Astrocyte of the spinal cord (primary cell): ENCODE measurements at regions not wholly inside any gene's neighbourhood (a gene's known extent, or its start where the extent isn't known, plus 50 kb on each side); places are given as distances from the start of the nearest gene placed in this dataset.

ENCODE experiments used
- DNase-seq: peaks from one replicate; pipeline ENCODE4 v3.0.0; 2011; ENCODE audit warnings: low read depth, low spot score
- H3K4me3 ChIP-seq: 2 replicates; pipeline ENCODE4 v1.5.1; 2011; ENCODE audit warnings: low read depth, mild to moderate bottlenecking, low read length, moderate library complexity
- in situ Hi-C: cut with HindIII; loops from 2 replicates; pipeline ENCODE4 v1.10.0; 2017; ENCODE audit warnings: low sequenced_read_pairs
- TF ChIP-seq, protein P1 (sequence below): IDR thresholded peaks from 2 replicates; pipeline ENCODE4 v1.5.1; 2012; ENCODE audit warnings: low read depth, mild to moderate bottlenecking, low read length, inconsistent platforms

DNA sequence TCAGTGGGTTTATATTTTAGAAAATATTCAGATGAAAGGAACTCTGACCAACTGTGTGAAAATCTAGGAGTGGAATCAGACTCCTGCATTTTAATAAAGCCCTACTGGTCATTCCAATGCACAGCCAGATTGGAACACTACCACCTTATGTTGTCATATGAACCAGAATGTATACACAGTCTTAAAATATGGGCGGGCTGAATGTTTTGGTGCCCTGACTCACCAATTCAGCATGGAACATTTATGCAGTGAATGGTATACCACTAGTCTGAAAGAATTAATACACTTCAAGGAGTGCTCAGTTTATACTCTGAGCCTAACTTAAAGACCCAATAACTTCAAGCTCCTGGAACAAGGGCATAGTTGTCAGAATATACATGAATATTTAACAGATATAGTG, 280.9 kb upstream of the TCF4 start:
- no peak overlapping the region for H3K4me3 ChIP-seq
- TF ChIP-seq, protein P1, sequence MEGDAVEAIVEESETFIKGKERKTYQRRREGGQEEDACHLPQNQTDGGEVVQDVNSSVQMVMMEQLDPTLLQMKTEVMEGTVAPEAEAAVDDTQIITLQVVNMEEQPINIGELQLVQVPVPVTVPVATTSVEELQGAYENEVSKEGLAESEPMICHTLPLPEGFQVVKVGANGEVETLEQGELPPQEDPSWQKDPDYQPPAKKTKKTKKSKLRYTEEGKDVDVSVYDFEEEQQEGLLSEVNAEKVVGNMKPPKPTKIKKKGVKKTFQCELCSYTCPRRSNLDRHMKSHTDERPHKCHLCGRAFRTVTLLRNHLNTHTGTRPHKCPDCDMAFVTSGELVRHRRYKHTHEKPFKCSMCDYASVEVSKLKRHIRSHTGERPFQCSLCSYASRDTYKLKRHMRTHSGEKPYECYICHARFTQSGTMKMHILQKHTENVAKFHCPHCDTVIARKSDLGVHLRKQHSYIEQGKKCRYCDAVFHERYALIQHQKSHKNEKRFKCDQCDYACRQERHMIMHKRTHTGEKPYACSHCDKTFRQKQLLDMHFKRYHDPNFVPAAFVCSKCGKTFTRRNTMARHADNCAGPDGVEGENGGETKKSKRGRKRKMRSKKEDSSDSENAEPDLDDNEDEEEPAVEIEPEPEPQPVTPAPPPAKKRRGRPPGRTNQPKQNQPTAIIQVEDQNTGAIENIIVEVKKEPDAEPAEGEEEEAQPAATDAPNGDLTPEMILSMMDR, result no peak
- peak; percentile 27 for DNase-seq
- in situ Hi-C loops, result no loop called here

DNA sequence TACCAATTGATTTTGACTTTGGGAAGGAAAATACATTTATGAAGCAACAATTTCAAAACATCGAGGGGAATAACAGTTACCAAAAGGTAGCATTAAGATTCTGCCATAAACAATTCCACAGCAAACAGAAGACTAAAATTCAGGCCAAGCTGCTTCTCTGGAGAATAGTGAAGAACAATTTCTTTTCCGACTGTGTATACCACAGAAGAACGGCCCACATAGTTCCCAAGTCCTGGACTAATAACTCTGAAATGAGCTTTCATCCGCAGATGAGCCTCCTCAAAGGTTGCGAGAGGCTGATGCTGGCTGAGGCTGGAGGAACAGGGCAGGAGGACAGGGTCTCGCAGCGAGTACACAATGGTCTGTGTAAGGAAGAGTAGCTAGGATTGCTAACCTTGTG, 278.9 kb upstream of the TCF4 start:
- TF ChIP-seq, protein P1, result no peak
- H3K4me3 ChIP-seq, result no peak overlapping the region
- DNase-seq, result no peak
- in situ Hi-C loops, result no loop called here

DNA sequence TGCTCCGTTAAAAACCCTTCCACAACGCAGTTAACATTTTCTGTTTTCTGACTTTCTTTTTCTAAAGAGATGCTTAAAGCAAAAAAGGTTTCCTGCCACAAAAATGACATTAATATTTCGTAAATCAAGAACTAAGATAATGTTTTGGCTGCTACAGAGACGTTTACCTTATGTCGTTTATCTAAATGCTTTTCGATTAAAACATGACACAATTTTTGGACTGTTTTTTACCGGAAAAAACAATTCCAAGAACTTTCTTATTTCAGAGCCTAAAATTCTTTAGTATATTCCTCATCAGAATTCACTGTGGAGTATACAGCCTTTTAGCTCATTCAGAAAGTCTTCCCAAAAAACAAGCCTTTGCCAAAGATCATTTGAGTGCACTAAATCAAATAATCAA, 278.0 kb upstream of the TCF4 start:
- TF ChIP-seq, protein P1, result no peak
- DNase-seq, result no peak
- in situ Hi-C loops, result no loop called here

DNA sequence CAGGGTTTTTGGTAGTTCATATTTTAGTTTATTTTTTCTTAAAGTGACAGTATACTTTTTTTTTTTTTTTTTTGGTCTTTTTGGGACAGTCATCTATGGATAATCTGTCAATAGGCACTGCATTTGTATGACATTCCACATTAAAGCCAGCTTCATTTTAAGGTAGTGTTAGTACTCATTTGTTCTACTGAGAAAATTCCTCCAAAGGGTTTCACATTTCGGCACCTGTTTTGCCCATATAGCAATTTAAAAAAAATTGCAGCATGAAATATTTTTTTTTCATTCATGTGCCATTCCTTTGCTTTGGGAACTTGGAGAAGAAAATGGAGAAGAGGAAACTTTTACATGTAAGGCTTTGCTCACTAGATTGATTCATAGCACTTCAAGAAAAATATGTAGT, 276.3 kb upstream of the TCF4 start:
- in situ Hi-C loops, result no loop called here
- no peak for DNase-seq
- TF ChIP-seq, protein P1, result no peak
- no peak overlapping the region for H3K4me3 ChIP-seq

More for the DNA sequence above, 278.0 kb upstream of the TCF4 start:
- no peak overlapping the region for H3K4me3 ChIP-seq

DNA sequence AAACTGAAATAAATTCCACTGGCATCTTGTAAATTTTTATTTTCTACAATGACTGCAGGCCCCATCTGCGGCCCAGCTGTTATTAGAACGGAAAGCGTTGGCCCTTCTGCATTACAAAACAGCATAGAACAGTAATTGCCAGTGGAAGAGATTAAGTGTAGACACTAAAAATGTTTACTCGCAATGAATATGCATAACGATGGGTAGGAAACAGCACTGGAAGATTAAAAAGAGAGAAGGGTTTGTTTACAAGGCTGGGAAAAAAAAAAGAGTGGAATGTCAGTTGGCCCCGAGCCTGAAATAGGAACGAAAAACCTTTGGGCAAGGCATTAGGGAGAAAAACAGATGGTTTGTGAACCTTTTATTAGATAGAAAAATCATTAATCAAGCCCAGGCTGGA, 275.9 kb upstream of the TCF4 start:
- no peak for DNase-seq
- no peak overlapping the region for H3K4me3 ChIP-seq
- in situ Hi-C loops, result no loop called here
- TF ChIP-seq, protein P1, result no peak

DNA sequence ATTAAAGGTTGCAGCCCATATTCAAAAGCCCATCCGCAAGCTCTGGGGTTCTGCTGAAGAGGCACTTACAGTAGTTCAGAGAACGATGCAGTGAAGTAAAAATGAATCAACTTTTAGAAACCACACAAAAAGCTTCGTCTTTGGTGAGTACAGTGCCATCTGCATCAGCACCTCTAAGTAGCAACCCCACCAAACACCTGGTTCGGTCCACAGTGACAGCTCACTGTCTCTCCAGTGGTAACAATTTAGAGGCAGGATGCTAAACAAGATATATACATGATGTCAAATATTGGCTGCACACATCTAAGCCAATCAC, 275.4 kb upstream of the TCF4 start:
- no peak for DNase-seq
- in situ Hi-C loops, result no loop called here
- TF ChIP-seq, protein P1, result no peak
- H3K4me3 ChIP-seq, result no peak overlapping the region
